GM21367 (cell line): ENCODE measurements at regions not wholly inside any gene's neighbourhood (a gene's known extent, or its start where the extent isn't known, plus 50 kb on each side); places are given as distances from the start of the nearest gene placed in this dataset.

Experiments
- ATAC-seq: cut with Tn5 transposase; IDR thresholded peaks from one replicate; pipeline ENCODE4 v1.9.1; 2021; ENCODE audit not compliant: unreplicated experiment

GRCh38 chr11:116171271-116172140, 601.3 kb downstream of the BUD13 start:
- no peak for ATAC-seq

- no peak for ATAC-seq
Measured at GRCh38 chr11:116170526-116171120, 602.2 kb downstream of the BUD13 start.

GRCh38 chr11:116169776-116170175, 603.0 kb downstream of the BUD13 start:
- no peak for ATAC-seq

- ATAC-seq = no peak
Measured at GRCh38 chr11:116168459-116168787, 604.4 kb downstream of the BUD13 start.

GRCh38 chr11:116167706-116168458, 604.9 kb downstream of the BUD13 start:
- ATAC-seq = no peak

DNA sequence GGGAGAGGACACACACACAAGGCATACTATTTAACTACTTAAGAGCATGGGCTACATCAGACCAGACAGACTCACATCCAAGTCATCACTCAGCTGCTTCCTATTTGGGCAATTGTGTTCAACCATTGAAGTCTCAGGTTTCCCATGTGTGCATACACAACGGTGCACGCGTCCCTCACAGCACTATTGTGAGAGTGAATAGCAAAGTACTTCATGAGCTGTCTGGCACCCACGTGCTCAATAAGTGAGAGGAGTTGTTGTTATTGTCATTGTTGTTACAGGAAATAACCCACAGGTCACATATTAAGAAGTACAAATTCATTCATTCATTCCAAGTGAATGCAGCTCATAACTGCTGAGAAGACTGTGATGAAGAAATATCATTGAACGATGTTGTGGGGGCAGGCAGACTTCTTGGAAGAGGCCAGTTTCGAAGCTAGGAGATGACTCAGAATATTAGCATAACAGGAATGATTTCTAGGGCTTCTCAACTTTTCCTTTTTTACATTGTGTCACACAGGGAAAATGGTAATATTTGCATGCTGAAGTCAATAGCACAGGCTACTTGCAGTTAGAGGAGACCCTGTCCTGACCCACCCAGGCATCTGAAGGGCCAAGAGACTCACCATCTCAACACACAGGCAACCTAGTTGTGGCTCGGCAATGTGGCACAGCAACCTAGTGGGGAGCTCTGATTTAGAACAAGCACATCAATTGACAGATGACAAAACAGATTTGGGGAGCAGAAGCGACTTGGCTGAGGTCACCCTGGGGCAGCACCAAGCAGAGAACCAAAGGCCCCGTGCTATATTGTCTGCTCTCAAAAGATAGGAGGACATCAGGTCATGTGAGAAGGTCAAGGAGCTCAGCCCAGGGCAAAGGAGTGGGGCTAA, 606.0 kb downstream of the BUD13 start:
- ATAC-seq = no peak

DNA sequence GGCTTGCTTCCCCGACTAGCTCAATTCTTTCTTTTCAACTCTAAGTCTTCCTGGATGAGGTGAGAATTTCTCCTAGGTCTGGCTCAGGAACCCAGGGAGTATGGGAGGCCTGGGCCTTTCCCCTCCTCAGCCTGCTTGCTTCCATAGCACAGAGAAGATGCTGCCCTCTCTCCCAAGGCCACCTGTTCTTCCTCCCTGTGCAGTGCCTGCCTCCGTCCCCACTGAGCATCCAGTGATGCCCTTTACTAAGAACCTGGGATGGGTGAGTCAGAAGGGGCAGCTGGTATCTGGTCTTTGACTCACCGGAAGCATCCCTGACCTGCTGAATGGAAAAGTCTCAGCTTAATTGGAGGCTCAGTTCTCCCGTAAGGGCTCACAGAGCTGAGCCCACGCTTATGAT, 607.9 kb downstream of the BUD13 start:
- no peak for ATAC-seq

- ATAC-seq = no peak
Measured at GRCh38 chr11:116162886-116163230, 609.9 kb downstream of the BUD13 start.

GRCh38 chr11:116162086-116162885, 610.5 kb downstream of the BUD13 start:
- ATAC-seq = no peak

GRCh38 chr11:116148645-116149044, 624.1 kb downstream of the BUD13 start:
- ATAC-seq = no peak

GRCh38 chr11:116148056-116148455, 624.7 kb downstream of the BUD13 start:
- ATAC-seq = no peak

GRCh38 chr11:116145187-116145865, 627.5 kb downstream of the BUD13 start:
- no peak for ATAC-seq

DNA sequence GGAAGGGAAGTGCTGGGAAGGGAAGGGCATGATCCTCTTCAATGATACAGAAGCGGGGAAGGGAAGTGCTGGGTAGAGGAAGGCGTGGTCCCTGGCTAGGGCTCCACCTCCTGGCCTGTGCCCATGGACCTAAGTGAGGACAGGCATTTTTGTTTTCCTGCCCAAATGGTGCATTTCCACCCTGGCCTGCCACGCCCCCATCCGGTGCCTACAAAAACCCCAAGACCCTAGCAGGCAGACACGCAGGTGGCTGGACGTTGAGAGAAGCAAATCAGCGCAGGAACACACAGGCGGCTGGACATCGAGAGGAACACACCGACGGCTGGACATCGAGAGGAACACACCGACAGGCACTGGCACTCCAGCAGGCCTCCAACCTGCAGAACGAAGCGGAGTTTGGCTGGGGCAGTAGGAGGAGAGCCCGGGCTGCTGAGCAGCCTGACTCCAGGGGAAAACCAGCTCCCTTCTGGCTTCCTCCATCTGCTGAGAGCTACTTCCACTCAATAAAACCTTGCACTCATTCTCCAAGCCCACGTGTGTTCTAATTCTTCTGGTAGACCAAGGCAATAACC, 628.3 kb downstream of the BUD13 start:
- no peak for ATAC-seq

- ATAC-seq = no peak
Measured at GRCh38 chr11:116138280-116138679, 634.1 kb upstream of the CADM1 start.

- ATAC-seq = no peak
Measured at GRCh38 chr11:116137753-116138152, 633.5 kb upstream of the CADM1 start.

DNA sequence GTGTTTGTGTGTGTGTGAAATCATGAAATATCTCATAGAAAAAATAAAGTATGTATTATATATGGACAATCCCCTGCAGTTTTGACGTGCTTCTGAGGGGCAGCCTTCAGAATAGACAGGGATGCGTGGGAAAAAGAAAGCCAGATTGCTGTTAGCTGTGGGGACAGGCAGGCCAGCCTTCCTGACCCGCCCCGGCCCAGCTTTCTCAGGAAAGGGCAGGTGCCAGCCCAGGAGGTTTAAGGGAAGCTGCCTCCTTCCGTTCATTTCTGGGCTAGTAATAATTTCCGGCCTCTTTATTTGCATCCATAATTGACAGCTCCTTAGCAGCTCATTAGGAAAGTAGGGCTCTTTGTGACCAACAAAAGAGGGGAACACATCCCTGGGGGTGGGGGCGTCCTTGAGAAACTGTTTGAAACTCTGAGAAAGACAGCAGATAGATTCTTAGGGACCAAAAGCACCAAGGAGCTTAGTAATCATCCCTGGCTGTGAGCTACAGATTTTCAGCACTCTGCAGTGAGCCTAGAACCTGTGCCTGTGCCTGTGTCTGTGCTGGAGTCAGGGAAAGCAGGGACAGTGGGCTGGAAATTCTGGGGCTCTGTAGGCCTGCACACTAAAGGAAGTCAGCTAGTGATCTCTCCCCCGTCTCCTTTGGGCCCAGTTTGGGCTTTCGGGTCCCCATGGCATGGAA, 632.9 kb upstream of the CADM1 start:
- ATAC-seq = no peak

- ATAC-seq = no peak
Measured at GRCh38 chr11:116135891-116136290, 631.7 kb upstream of the CADM1 start.

DNA sequence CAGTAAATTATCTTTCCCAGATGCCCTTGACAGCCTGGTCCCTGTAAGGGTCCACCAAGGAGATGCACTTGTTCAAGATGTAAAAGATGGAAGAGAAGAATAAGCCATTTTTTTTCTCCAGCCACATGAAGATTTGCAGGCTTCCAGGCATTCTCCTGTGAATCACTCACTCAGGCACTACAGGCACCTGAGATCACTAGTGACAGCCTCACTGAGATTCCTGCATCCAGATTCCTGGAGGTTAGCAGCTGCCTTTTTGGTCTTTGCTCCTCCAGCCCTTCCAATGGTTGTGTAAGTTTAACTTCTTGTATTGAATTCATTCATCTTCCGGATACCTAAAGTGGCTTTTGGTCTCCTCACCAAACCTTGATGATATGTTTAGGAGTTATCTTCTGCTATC, 630.2 kb upstream of the CADM1 start:
- ATAC-seq = no peak
